NB4 (cell line): ENCODE measurements at regions not wholly inside any gene's neighbourhood (a gene's known extent, or its start where the extent isn't known, plus 50 kb on each side); places are given as distances from the start of the nearest gene placed in this dataset.

Source experiments
- DNase-seq: peaks from one replicate; pipeline ENCODE4 v3.0.0; 2010; ENCODE audit warnings: low read depth
- H3K4me3 ChIP-seq: one replicate; pipeline ENCODE4 v1.5.1; 2011; ENCODE audit warnings: mild to moderate bottlenecking, low read depth, low read length, moderate library complexity
- MYC ChIP-seq: IDR thresholded peaks from 2 replicates; pipeline ENCODE4 v1.6.1; 2011; ENCODE audit warnings: low read depth, low read length
- POLR2A ChIP-seq: IDR thresholded peaks from 2 replicates; pipeline ENCODE4 v1.6.1; 2011; ENCODE audit warnings: mild to moderate bottlenecking; ENCODE audit not compliant: insufficient read length; ENCODE audit errors: extremely low read depth
- TF ChIP-seq, protein P1 (sequence below): IDR thresholded peaks from one replicate; pipeline ENCODE4 v1.5.1; 2012; ENCODE audit warnings: low read depth, low read length
- TF ChIP-seq, protein P2 (sequence below): IDR thresholded peaks from 2 replicates; pipeline ENCODE4 v1.6.1; 2011; ENCODE audit warnings: low read depth, low read length

DNA sequence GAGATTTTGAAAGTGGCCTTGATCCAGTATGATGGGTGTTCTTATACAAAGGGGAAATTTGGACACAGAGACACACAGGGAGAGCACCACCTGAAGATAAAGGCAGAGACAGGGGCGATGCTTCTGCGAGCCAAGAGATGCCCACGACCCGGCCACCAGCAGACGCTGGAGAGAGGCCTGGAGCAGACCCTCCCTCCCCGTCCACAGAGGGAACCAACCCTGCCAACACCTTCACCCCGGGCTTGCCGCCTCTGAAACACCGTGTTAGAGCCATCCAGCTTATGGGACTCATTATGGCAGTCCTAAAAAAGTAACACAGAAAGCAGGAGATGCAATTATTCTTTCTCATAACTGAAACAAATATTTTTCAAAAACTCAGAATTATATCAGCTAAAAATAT, 303.3 kb upstream of the SHH start:
- no peak for DNase-seq
- H3K4me3 ChIP-seq: no peak overlapping the region
- TF ChIP-seq, protein P1, sequence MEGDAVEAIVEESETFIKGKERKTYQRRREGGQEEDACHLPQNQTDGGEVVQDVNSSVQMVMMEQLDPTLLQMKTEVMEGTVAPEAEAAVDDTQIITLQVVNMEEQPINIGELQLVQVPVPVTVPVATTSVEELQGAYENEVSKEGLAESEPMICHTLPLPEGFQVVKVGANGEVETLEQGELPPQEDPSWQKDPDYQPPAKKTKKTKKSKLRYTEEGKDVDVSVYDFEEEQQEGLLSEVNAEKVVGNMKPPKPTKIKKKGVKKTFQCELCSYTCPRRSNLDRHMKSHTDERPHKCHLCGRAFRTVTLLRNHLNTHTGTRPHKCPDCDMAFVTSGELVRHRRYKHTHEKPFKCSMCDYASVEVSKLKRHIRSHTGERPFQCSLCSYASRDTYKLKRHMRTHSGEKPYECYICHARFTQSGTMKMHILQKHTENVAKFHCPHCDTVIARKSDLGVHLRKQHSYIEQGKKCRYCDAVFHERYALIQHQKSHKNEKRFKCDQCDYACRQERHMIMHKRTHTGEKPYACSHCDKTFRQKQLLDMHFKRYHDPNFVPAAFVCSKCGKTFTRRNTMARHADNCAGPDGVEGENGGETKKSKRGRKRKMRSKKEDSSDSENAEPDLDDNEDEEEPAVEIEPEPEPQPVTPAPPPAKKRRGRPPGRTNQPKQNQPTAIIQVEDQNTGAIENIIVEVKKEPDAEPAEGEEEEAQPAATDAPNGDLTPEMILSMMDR: no peak
- TF ChIP-seq MYC (no peak), POLR2A (no peak)
- TF ChIP-seq, protein P2, sequence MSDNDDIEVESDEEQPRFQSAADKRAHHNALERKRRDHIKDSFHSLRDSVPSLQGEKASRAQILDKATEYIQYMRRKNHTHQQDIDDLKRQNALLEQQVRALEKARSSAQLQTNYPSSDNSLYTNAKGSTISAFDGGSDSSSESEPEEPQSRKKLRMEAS: no peak

DNA sequence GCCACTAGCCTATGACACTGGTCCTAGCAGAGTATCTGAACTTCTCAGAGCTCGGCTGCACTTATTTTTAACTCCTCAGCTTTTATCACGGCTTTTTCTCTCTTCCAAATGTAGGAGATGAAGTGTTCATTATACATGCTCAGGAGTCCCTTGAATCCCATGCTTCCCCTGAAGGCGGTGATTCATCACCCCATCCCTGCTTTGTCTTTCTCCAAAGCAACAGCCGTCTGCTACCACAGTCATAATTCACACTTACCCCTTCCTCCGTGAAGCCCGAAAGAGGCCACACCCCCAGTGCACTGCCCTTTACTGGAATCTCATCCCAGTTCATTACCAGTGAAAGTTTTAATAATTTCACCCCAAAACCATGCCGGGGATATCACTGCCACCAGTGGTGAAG, 301.5 kb upstream of the SHH start:
- TF ChIP-seq MYC (no peak), POLR2A (no peak)
- TF ChIP-seq, protein P2: no peak
- TF ChIP-seq, protein P1: no peak
- no peak for DNase-seq
- H3K4me3 ChIP-seq: no peak overlapping the region

- TF ChIP-seq MYC: no peak
- no peak for TF ChIP-seq POLR2A
- TF ChIP-seq, protein P1: no peak
- TF ChIP-seq, protein P2: no peak
- no peak overlapping the region for H3K4me3 ChIP-seq
- DNase-seq: no peak
These were observed 297.7 kb upstream of the SHH start for GRCh38 chr7:156109988-156110387.

DNA sequence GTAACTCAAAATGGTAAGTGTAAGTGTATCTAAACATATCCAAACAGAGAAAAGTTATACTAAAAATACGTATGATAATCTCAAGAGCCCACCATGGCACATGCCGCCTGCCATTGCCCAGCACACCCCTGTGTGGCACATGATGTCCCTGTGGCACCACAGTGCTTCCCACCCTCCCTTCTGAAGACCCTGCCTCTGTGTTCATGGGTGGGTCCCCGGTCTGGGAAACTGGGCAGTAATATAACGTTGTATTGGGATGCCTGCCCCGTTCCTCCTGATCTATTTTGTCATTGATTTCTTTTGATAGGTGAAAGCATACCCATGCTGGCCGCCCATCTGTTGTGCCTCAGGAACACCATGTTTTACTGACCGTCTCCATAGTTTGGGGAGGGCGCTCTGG, 296.8 kb upstream of the SHH start:
- TF ChIP-seq POLR2A (no peak), MYC (no peak)
- TF ChIP-seq, protein P2: no peak
- TF ChIP-seq, protein P1: no peak
- no peak for DNase-seq
- no peak overlapping the region for H3K4me3 ChIP-seq

DNA sequence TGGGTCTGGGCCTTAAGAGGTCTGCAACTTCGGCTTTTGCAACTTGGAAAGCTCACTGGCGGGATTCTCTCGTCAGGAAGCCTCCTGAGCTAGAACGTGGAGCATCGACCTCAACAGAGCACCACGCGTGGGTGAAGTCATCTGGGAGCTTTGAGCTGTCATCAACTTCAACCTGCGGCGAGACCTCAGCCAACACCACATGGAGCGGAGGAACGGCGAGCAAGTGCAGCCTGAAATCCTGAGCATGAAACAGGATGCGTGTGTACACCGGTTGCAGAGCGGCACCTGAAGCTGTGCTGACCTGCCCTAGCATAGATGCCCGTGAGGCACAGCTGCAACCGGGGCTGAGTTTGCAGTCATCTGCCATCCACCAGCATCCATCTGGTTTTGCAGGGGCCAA, 295.7 kb upstream of the SHH start:
- TF ChIP-seq MYC: no peak
- TF ChIP-seq, protein P1: no peak
- TF ChIP-seq POLR2A: no peak
- TF ChIP-seq, protein P2: no peak
- no peak overlapping the region for H3K4me3 ChIP-seq
- DNase-seq: no peak

- peak; percentile 12 for DNase-seq
- TF ChIP-seq, protein P1: no peak
- TF ChIP-seq, protein P2: no peak
- TF ChIP-seq MYC (no peak), POLR2A (no peak)
- no peak overlapping the region for H3K4me3 ChIP-seq
These were observed 293.8 kb upstream of the SHH start for GRCh38 chr7:156106107-156106426.
